Transverse colon (tissue), 4 donors: ENCODE measurements at regions not wholly inside any gene's neighbourhood (a gene's known extent, or its start where the extent isn't known, plus 50 kb on each side); places are given as distances from the start of the nearest gene placed in this dataset.

ENCODE experiments used
- DNase-seq: peaks from one replicate; pipeline ENCODE4 v3.0.0-alpha.2; 2019
- H3K27ac ChIP-seq, 4 donors: fragments of 200-600 bp; sonication (generic); 2 replicates each; pipeline ENCODE4 v1.5.1; 2016 to 2018; ENCODE audit warnings: inconsistent platforms in 4 of 4
- H3K27me3 ChIP-seq: fragments of 200-600 bp; sonication (generic); 2 replicates; pipeline ENCODE4 v1.5.1; 2017; ENCODE audit warnings: inconsistent platforms
- H3K36me3 ChIP-seq, 4 donors: fragments of 200-600 bp; sonication (generic); 2 replicates each; pipeline ENCODE4 v1.5.1; 2017 to 2019; ENCODE audit warnings: inconsistent platforms in 4 of 4
- H3K4me1 ChIP-seq, 4 donors: fragments of 200-600 bp; sonication (generic); 2 replicates each; pipeline ENCODE4 v1.5.1; 2017 to 2020; ENCODE audit warnings: inconsistent platforms in 4 of 4
- H3K4me3 ChIP-seq, 4 donors: fragments of 200-600 bp; sonication (generic); 1 replicate in 1 of 4; 2 replicates in 3 of 4; pipeline versions ENCODE4 v1.5.1 to v1.6.1; 2017 to 2019; ENCODE audit warnings: inconsistent platforms in 4 of 4
- H3K9me3 ChIP-seq, 2 donors: fragments of 200-600 bp; sonication (generic); 2 replicates each; pipeline ENCODE4 v1.5.1; 2017 to 2019; ENCODE audit warnings: inconsistent platforms in 2 of 2
- CTCF ChIP-seq, 5 experiments: fragments of 200-600 bp in 3 of 5; fragments of 450-650 bp in 2 of 5; sonication (generic) in 3 of 5; IDR thresholded peaks; 1 replicate in 2 of 5; 2 replicates in 3 of 5; pipeline ENCODE4 v1.5.1; 2016 to 2017; ENCODE audit warnings: antibody characterized with exemption in 5 of 5, inconsistent platforms in 3 of 5, mild to moderate bottlenecking in 2 of 5, moderate library complexity in 1 of 5
- EP300 ChIP-seq: sonication (generic); formaldehyde crosslinking; IDR thresholded peaks from one replicate; pipeline ENCODE4 v1.6.1; 2017; ENCODE audit warnings: antibody characterized with exemption, low read depth
- POLR2A ChIP-seq: fragments of 450-650 bp; IDR thresholded peaks from one replicate; pipeline ENCODE4 v1.6.1; 2016; ENCODE audit warnings: antibody characterized with exemption, mild to moderate bottlenecking, moderate library complexity
- POLR2AphosphoS5 ChIP-seq, 3 donors: sonication (generic); formaldehyde crosslinking; IDR thresholded peaks; one replicate each; pipeline ENCODE4 v1.6.1; 2016; ENCODE audit warnings: antibody characterized with exemption in 3 of 3
- WGBS, 2 donors: methylation state at CpG; one replicate each; pipeline ENCODE4 v1.1.5; 2018; ENCODE audit warnings: low coverage in 1 of 2; 5-methylcytosine and 5-hydroxymethylcytosine counted together
- in situ Hi-C, 4 donors: fragments of 200-750 bp; cut with MboI; loops; one replicate each; pipeline versions ENCODE4 v1.15.0 to v1.15.1; 2017; ENCODE audit warnings: low sequenced_read_pairs in 3 of 4, low pct_ligation_motif_present in 1 of 4, low pct_unique_long_range_greater_than_20kb in 1 of 4
- intact Hi-C: fragments of 100-400 bp; cut with DNase I; formaldehyde crosslinking; loops from one replicate; pipeline ENCODE4 v1.15.1; 2023; ENCODE audit warnings: low total_unique reads

- in situ Hi-C loops (no loop called here), intact Hi-C loops (no loop called here)
- H3K4me1 ChIP-seq = no peaks in the 10 kb centered on the region
- DNase-seq = no peak
- no peak overlapping the region for H3K4me3 ChIP-seq
- no peak overlapping the region for H3K27ac ChIP-seq
- TF ChIP-seq POLR2A = no peak
- no peak for TF ChIP-seq CTCF (IDR thresholded peaks at IDR 0.05)
- no peak for TF ChIP-seq EP300
- TF ChIP-seq POLR2AphosphoS5 (IDR thresholded peaks at IDR 0.05) = no peak
- H3K36me3 ChIP-seq = no peaks in the 10 kb centered on the region
- no peaks in the 10 kb centered on the region for H3K9me3 ChIP-seq
- 84 to 94% methylated on average over 6 to 8 of the region's 8 CpGs for WGBS, 2 donors
- H3K27me3 ChIP-seq = no peaks in the 10 kb centered on the region
These were observed 846.4 kb downstream of the DCDC2C start for GRCh38 chr2:4549666-4550210.

- Histone ChIP-seq H3K4me3 (no peak overlapping the region), H3K4me1 (no peaks in the 10 kb centered on the region), H3K27ac (no peak overlapping the region), H3K36me3 (no peaks in the 10 kb centered on the region), H3K27me3 (no peaks in the 10 kb centered on the region), H3K9me3 (no peaks in the 10 kb centered on the region)
- no peak for DNase-seq
- in situ Hi-C loops (no loop called here), intact Hi-C loops (no loop called here)
- TF ChIP-seq CTCF (IDR thresholded peaks at IDR 0.05) = no peak
- TF ChIP-seq EP300 = no peak
- TF ChIP-seq POLR2AphosphoS5 (IDR thresholded peaks at IDR 0.05) = no peak
- no peak for TF ChIP-seq POLR2A
- WGBS, 2 donors = 62 to 69% methylated on average over 8 to 9 of the region's 9 CpGs
These were observed 848.5 kb downstream of the DCDC2C start for GRCh38 chr2:4551691-4552474.

- TF ChIP-seq POLR2AphosphoS5 (IDR thresholded peaks at IDR 0.05) (no peak), POLR2A (no peak), CTCF (IDR thresholded peaks at IDR 0.05) (no peak), EP300 (no peak)
- H3K36me3 ChIP-seq = no peaks in the 10 kb centered on the region
- in situ Hi-C loops (no loop called here), intact Hi-C loops (no loop called here)
- H3K27ac ChIP-seq = no peak overlapping the region
- H3K27me3 ChIP-seq = no peaks in the 10 kb centered on the region
- no peaks in the 10 kb centered on the region for H3K9me3 ChIP-seq
- DNase-seq = no peak
- 40 to 86% methylated on average over 1 to 16 of the region's 16 CpGs for WGBS, 2 donors
- H3K4me3 ChIP-seq = no peak overlapping the region
- no peaks in the 10 kb centered on the region for H3K4me1 ChIP-seq
These were observed 849.9 kb downstream of the DCDC2C start for GRCh38 chr2:4553241-4553640.

GRCh38 chr2:4556135-4556896, 852.9 kb downstream of the DCDC2C start:
- Histone ChIP-seq H3K4me3 (no peak overlapping the region), H3K27me3 (no peaks in the 10 kb centered on the region), H3K36me3 (no peaks in the 10 kb centered on the region), H3K4me1 (no peaks in the 10 kb centered on the region), H3K27ac (no peak overlapping the region), H3K9me3 (peaks cover 0 to 2% of the 10 kb centered on the region in 2 donors)
- TF ChIP-seq POLR2A (no peak), CTCF (IDR thresholded peaks at IDR 0.05) (no peak), EP300 (no peak), POLR2AphosphoS5 (IDR thresholded peaks at IDR 0.05) (no peak)
- WGBS, 2 donors = 73 to 92% methylated on average over 2 to 9 of the region's 9 CpGs
- intact Hi-C loops (no loop called here), in situ Hi-C loops (no loop called here)
- no peak for DNase-seq
